ENCODE measurements at regions not wholly inside any gene's neighbourhood (a gene's known extent, or its start where the extent isn't known, plus 50 kb on each side); places are given as distances from the start of the nearest gene placed in this dataset.

DNA sequence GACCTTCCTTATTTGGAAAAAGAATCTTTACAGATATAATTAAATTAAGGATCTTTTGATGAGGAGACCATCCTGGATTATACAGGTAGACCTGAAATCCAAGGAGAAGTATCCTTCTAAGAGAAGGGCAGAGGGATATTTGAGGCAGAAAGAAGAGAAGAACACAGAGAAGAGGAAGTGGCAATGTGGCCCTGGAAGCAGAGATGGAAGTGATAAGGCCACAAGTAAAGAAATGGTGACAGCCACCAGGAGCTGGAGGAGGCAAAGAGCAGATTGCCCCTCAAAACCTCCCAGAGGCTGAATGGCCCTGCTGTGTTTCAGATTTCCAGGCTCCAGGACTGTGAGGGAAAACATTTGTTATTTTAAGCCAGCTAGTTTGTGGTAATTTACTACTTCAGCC, 93.0 kb upstream of the ANKRD55 start:
- Histone ChIP-seq H3K4me1 (ENCODE audit: control insufficient read depth, insufficient read depth, low read length) (peaks cover 12% of the 10 kb centered on the region; the same call in 1 of the 2 replicates), H3K9ac (ENCODE audit: low read length) (no peak overlapping the region), H3K36me3 (ENCODE audit: control insufficient read depth, insufficient read depth, low read length) (no peaks in the 10 kb centered on the region), H3K27ac (ENCODE audit: low read depth, low read length) (no peak overlapping the region), H3K4me3 (ENCODE audit: low read depth, low read length) (no peak overlapping the region), H3K27me3 (ENCODE audit: control insufficient read depth, insufficient read depth, low read length) (no peaks in the 10 kb centered on the region), H3K9me3 (ENCODE audit: control insufficient read depth, insufficient read depth, low read depth, low read length) (no peaks in the 10 kb centered on the region)

GRCh38 chr5:56325039-56325438, 91.9 kb upstream of the ANKRD55 start:
- H3K4me1 ChIP-seq (ENCODE audit: control insufficient read depth, insufficient read depth, low read length), result peaks cover 12% of the 10 kb centered on the region; the same call in 1 of the 2 replicates
- no peak overlapping the region for H3K4me3 ChIP-seq (ENCODE audit: low read depth, low read length)
- no peak overlapping the region for H3K27ac ChIP-seq (ENCODE audit: low read depth, low read length)
- H3K36me3 ChIP-seq (ENCODE audit: control insufficient read depth, insufficient read depth, low read length), result no peaks in the 10 kb centered on the region
- H3K9me3 ChIP-seq (ENCODE audit: control insufficient read depth, insufficient read depth, low read depth, low read length), result no peaks in the 10 kb centered on the region
- no peaks in the 10 kb centered on the region for H3K27me3 ChIP-seq (ENCODE audit: control insufficient read depth, insufficient read depth, low read length)
- H3K9ac ChIP-seq (ENCODE audit: low read length), result no peak overlapping the region

GRCh38 chr5:56323505-56323904, 90.4 kb upstream of the ANKRD55 start:
- Histone ChIP-seq H3K9ac (ENCODE audit: low read length) (no peak overlapping the region), H3K36me3 (ENCODE audit: control insufficient read depth, insufficient read depth, low read length) (no peaks in the 10 kb centered on the region), H3K4me1 (ENCODE audit: control insufficient read depth, insufficient read depth, low read length) (no peaks in the 10 kb centered on the region; the same call in 1 of the 2 replicates), H3K4me3 (ENCODE audit: low read depth, low read length) (no peak overlapping the region), H3K27ac (ENCODE audit: low read depth, low read length) (no peak overlapping the region), H3K27me3 (ENCODE audit: control insufficient read depth, insufficient read depth, low read length) (no peaks in the 10 kb centered on the region), H3K9me3 (ENCODE audit: control insufficient read depth, insufficient read depth, low read depth, low read length) (no peaks in the 10 kb centered on the region)

DNA sequence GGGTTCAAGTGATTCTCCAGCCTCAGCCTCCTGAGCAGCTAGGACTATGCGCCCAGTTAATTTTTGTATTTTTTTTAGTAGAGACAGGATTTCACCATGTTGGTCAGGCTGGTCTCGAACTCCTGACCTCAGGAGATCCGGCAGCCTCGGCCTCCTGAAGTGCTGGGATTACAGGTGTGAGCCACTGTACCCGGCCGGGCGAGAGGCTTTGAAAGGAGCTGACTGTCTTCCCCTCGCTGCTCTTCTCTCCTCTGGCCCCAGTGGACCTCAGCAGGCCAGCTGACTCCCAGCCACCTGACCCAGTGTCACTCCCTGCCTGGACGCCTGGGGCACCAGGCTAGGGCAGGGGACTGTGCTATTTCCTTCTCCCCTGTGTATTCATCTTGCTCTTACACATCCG, 89.5 kb upstream of the ANKRD55 start:
- no peaks in the 10 kb centered on the region for H3K36me3 ChIP-seq (ENCODE audit: control insufficient read depth, insufficient read depth, low read length)
- H3K4me3 ChIP-seq (ENCODE audit: low read depth, low read length), result no peak overlapping the region
- H3K4me1 ChIP-seq (ENCODE audit: control insufficient read depth, insufficient read depth, low read length), result no peaks in the 10 kb centered on the region; the same call in 1 of the 2 replicates
- no peaks in the 10 kb centered on the region for H3K9me3 ChIP-seq (ENCODE audit: control insufficient read depth, insufficient read depth, low read depth, low read length)
- H3K27me3 ChIP-seq (ENCODE audit: control insufficient read depth, insufficient read depth, low read length), result no peaks in the 10 kb centered on the region
- H3K9ac ChIP-seq (ENCODE audit: low read length), result no peak overlapping the region
- H3K27ac ChIP-seq (ENCODE audit: low read depth, low read length), result no peak overlapping the region

GRCh38 chr5:56321236-56321881, 88.2 kb upstream of the ANKRD55 start:
- no peak overlapping the region for H3K27ac ChIP-seq (ENCODE audit: low read depth, low read length)
- H3K9ac ChIP-seq (ENCODE audit: low read length), result no peak overlapping the region
- no peaks in the 10 kb centered on the region for H3K36me3 ChIP-seq (ENCODE audit: control insufficient read depth, insufficient read depth, low read length)
- H3K4me1 ChIP-seq (ENCODE audit: control insufficient read depth, insufficient read depth, low read length), result peaks cover 1% of the 10 kb centered on the region
- H3K9me3 ChIP-seq (ENCODE audit: control insufficient read depth, insufficient read depth, low read depth, low read length), result no peaks in the 10 kb centered on the region
- H3K4me3 ChIP-seq (ENCODE audit: low read depth, low read length), result no peak overlapping the region
- H3K27me3 ChIP-seq (ENCODE audit: control insufficient read depth, insufficient read depth, low read length), result no peaks in the 10 kb centered on the region

DNA sequence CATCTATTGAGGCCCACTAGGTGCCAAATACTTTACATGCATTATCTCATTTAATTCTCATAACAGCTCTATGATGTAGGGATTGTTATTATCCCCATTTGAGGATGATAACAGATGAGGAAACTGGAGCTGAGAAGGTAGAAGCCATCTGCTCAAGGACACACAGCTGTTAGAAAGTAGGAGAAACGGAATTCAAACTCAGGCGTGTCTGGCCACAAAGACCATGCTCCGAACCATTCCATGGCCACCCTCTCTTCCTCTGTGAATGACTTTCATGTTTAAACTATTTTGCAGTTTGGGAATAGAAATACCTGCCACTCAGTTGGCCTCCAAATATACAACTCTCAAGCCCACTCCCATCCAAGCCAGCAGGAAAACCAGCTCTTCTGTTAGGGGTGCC, 87.6 kb upstream of the ANKRD55 start:
- Histone ChIP-seq H3K36me3 (ENCODE audit: control insufficient read depth, insufficient read depth, low read length) (no peaks in the 10 kb centered on the region), H3K27me3 (ENCODE audit: control insufficient read depth, insufficient read depth, low read length) (no peaks in the 10 kb centered on the region), H3K4me3 (ENCODE audit: low read depth, low read length) (no peak overlapping the region), H3K4me1 (ENCODE audit: control insufficient read depth, insufficient read depth, low read length) (peaks cover 8% of the 10 kb centered on the region), H3K27ac (ENCODE audit: low read depth, low read length) (no peak overlapping the region), H3K9ac (ENCODE audit: low read length) (no peak overlapping the region), H3K9me3 (ENCODE audit: control insufficient read depth, insufficient read depth, low read depth, low read length) (no peaks in the 10 kb centered on the region)

- no peak overlapping the region for H3K27ac ChIP-seq (ENCODE audit: low read depth, low read length)
- no peaks in the 10 kb centered on the region for H3K9me3 ChIP-seq (ENCODE audit: control insufficient read depth, insufficient read depth, low read depth, low read length)
- no peak overlapping the region for H3K9ac ChIP-seq (ENCODE audit: low read length)
- no peak overlapping the region for H3K4me3 ChIP-seq (ENCODE audit: low read depth, low read length)
- H3K4me1 ChIP-seq (ENCODE audit: control insufficient read depth, insufficient read depth, low read length), result peaks cover 11% of the 10 kb centered on the region
- H3K36me3 ChIP-seq (ENCODE audit: control insufficient read depth, insufficient read depth, low read length), result no peaks in the 10 kb centered on the region
- H3K27me3 ChIP-seq (ENCODE audit: control insufficient read depth, insufficient read depth, low read length), result no peaks in the 10 kb centered on the region
Observed at GRCh38 chr5:56319526-56320181, 86.5 kb upstream of the ANKRD55 start.

GRCh38 chr5:56317923-56318561, 84.9 kb upstream of the ANKRD55 start:
- Histone ChIP-seq H3K27me3 (ENCODE audit: control insufficient read depth, insufficient read depth, low read length) (no peaks in the 10 kb centered on the region), H3K36me3 (ENCODE audit: control insufficient read depth, insufficient read depth, low read length) (no peaks in the 10 kb centered on the region), H3K27ac (ENCODE audit: low read depth, low read length) (no peak overlapping the region), H3K4me1 (ENCODE audit: control insufficient read depth, insufficient read depth, low read length) (peaks cover 11% of the 10 kb centered on the region), H3K9ac (ENCODE audit: low read length) (no peak overlapping the region), H3K4me3 (ENCODE audit: low read depth, low read length) (no peak overlapping the region), H3K9me3 (ENCODE audit: control insufficient read depth, insufficient read depth, low read depth, low read length) (no peaks in the 10 kb centered on the region)

DNA sequence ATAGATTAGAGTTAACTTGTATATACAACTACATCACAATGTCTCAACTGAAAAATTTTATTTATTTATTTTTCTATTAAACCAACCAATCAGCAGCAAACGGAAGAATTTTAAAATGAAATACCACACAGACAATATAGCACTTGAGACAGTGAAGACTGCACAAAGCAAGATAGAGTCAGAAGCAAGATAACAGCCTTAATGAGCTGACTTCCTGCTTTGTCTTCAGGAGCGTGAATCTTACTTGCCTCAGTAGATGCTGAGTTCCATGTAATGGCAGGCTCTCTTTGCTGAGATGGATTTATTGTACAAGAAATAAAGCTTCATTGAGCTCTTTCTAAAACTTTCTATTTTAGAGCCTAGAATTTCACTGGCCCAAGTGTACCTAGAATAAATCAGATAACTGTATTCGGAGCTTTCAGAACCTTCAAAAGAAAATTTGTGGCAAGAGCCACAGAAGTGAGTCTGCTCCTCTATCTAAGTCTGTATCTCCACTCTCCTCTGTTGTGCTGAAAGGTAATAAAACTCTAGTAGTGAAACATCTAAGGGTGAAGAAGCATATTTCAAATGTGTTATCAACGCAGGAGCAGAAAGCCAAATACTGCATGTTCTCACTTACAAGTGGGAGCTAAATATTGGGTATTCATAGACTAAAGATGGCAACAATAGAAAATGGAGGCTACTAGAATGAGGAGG, 83.3 kb upstream of the ANKRD55 start:
- Histone ChIP-seq H3K9ac (ENCODE audit: low read length) (no peak overlapping the region), H3K27ac (ENCODE audit: low read depth, low read length) (no peak overlapping the region), H3K27me3 (ENCODE audit: control insufficient read depth, insufficient read depth, low read length) (no peaks in the 10 kb centered on the region), H3K36me3 (ENCODE audit: control insufficient read depth, insufficient read depth, low read length) (no peaks in the 10 kb centered on the region), H3K4me3 (ENCODE audit: low read depth, low read length) (no peak overlapping the region), H3K9me3 (ENCODE audit: control insufficient read depth, insufficient read depth, low read depth, low read length) (no peaks in the 10 kb centered on the region), H3K4me1 (ENCODE audit: control insufficient read depth, insufficient read depth, low read length) (peaks cover 11% of the 10 kb centered on the region)

GRCh38 chr5:56314529-56314928, 81.4 kb upstream of the ANKRD55 start:
- Histone ChIP-seq H3K4me3 (ENCODE audit: low read depth, low read length) (no peak overlapping the region), H3K27ac (ENCODE audit: low read depth, low read length) (no peak overlapping the region), H3K4me1 (ENCODE audit: control insufficient read depth, insufficient read depth, low read length) (peaks cover 11% of the 10 kb centered on the region), H3K27me3 (ENCODE audit: control insufficient read depth, insufficient read depth, low read length) (no peaks in the 10 kb centered on the region), H3K36me3 (ENCODE audit: control insufficient read depth, insufficient read depth, low read length) (no peaks in the 10 kb centered on the region), H3K9me3 (ENCODE audit: control insufficient read depth, insufficient read depth, low read depth, low read length) (no peaks in the 10 kb centered on the region), H3K9ac (ENCODE audit: low read length) (no peak overlapping the region)

DNA sequence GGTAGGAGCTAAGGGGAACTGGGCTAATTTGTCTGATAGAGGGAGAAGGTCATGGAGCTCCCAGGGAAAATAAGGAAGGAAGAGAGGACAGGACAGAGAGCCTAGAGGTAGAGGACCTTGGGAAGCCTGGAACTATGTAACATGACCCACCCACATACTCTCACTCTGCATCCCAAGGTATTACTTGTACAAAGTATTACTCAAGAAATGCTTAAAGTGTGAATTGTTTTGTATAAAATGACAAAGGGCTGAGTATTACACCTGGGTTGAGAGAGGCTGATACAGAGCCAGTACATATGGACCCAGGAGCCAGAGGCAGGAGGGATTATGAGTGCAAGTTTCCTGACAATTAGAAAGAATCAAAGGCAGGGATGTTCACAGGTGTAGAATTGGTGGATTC, 80.5 kb upstream of the ANKRD55 start:
- H3K27me3 ChIP-seq (ENCODE audit: control insufficient read depth, insufficient read depth, low read length), result no peaks in the 10 kb centered on the region
- no peak overlapping the region for H3K9ac ChIP-seq (ENCODE audit: low read length)
- no peak overlapping the region for H3K27ac ChIP-seq (ENCODE audit: low read depth, low read length)
- no peak overlapping the region for H3K4me3 ChIP-seq (ENCODE audit: low read depth, low read length)
- H3K4me1 ChIP-seq (ENCODE audit: control insufficient read depth, insufficient read depth, low read length), result peaks cover 11% of the 10 kb centered on the region
- no peaks in the 10 kb centered on the region for H3K36me3 ChIP-seq (ENCODE audit: control insufficient read depth, insufficient read depth, low read length)
- H3K9me3 ChIP-seq (ENCODE audit: control insufficient read depth, insufficient read depth, low read depth, low read length), result no peaks in the 10 kb centered on the region
